HepG2 (cell line): ENCODE measurements at regions not wholly inside any gene's neighbourhood (a gene's known extent, or its start where the extent isn't known, plus 50 kb on each side); places are given as distances from the start of the nearest gene placed in this dataset.

Experiments
- ATAC-seq: fragments of 200-7000 bp; cut with Tn5 transposase; 3 replicates; pipeline ENCODE4 v1.9.1; 2020; ENCODE audit warnings: mild to moderate bottlenecking, moderate library complexity
- BruUV-seq: library from RNA; stranded (reverse); fragments of 400-500 nt; replicated peaks from 2 replicates; lab custom pipeline; 2021; lab: Mats Ljungman, UMichigan
- CTCF ChIA-PET: fragments of 300-600 bp; formaldehyde crosslinking; extraction: SDS; loops from one replicate; lab custom pipeline; 2021; ENCODE audit warnings: low total read pairs, inconsistent platforms, low intra/inter-chr PET ratio; lab: Yijun Ruan, JAX
- POLR2A ChIA-PET: fragments of 350-600 bp; sonication (Branson Sonifier 250); formaldehyde crosslinking; loops from one replicate; lab custom pipeline; 2020; ENCODE audit warnings: antibody characterized with exemption, inconsistent platforms; lab: Yijun Ruan, JAX
- DNase-seq: peaks from one replicate; pipeline ENCODE4 v3.0.0-alpha.2; 2015; ENCODE audit warnings: low spot score
- FAIRE-seq: peaks from 3 replicates; lab custom pipeline; 2011; peaks lifted over from hg19 to GRCh38; lab: Jason Lieb, UNC
- H2AFZ ChIP-seq: one replicate; pipeline ENCODE4 v1.6.1; 2011; ENCODE audit warnings: low read length, inconsistent platforms
- H3K27ac ChIP-seq: fragments of 300-600 bp; 3 replicates; pipeline ENCODE4 v1.8.0; 2011; ENCODE audit warnings: mixed run types, mild to moderate bottlenecking, mixed read lengths, low read length, inconsistent platforms; ENCODE audit not compliant: insufficient read depth; ENCODE audit errors: extremely low read length
- H3K27me3 ChIP-seq, 2 experiments: fragments of 200-600 bp in 1 of 2; 2 replicates in 1 of 2; 3 replicates in 1 of 2; pipeline versions ENCODE4 v1.6.0 to v1.8.0; 2011; ENCODE audit warnings: low read length in 2 of 2, mild to moderate bottlenecking in 2 of 2, moderate library complexity in 2 of 2, inconsistent platforms in 1 of 2; ENCODE audit not compliant: insufficient read depth in 2 of 2, control insufficient read depth in 1 of 2
- H3K36me3 ChIP-seq, 2 experiments: fragments of 200-600 bp in 1 of 2; replicated peaks in 1 of 2; 2 replicates in 1 of 2; 3 replicates in 1 of 2; pipeline versions ENCODE4 v1.5.1 to v1.8.0; 2011; ENCODE audit warnings: low read length in 2 of 2, inconsistent platforms in 1 of 2; ENCODE audit not compliant: insufficient read depth in 2 of 2, control insufficient read depth in 1 of 2
- H3K4me1 ChIP-seq: 2 replicates; pipeline ENCODE4 v1.5.1; 2012; ENCODE audit warnings: low read length, inconsistent platforms; ENCODE audit not compliant: insufficient read depth
- H3K4me2 ChIP-seq: 2 replicates; pipeline ENCODE4 v1.6.0; 2011; ENCODE audit warnings: low read depth, low read length, inconsistent platforms
- H3K4me3 ChIP-seq, 3 experiments: fragments of 200-600 bp in 1 of 3; sonication (generic), shearing (Covaris generic) in 1 of 3; replicated peaks in 1 of 3; 2 replicates each; pipeline ENCODE4 v1.5.1; 2011 to 2016; ENCODE audit warnings: low read length in 3 of 3, inconsistent platforms in 2 of 3, low read depth in 2 of 3, mild to moderate bottlenecking in 2 of 3, control low read depth in 1 of 3, mixed read lengths in 1 of 3; ENCODE audit not compliant: insufficient read depth in 1 of 3
- H3K79me2 ChIP-seq: one replicate; pipeline ENCODE4 v1.6.1; 2011; ENCODE audit warnings: low read length, inconsistent platforms; ENCODE audit not compliant: insufficient read depth
- H3K9ac ChIP-seq: 2 replicates; pipeline ENCODE4 v1.6.0; 2011; ENCODE audit warnings: mild to moderate bottlenecking, low read depth, low read length, inconsistent platforms; ENCODE audit not compliant: insufficient read depth
- H3K9me3 ChIP-seq: 2 replicates; pipeline ENCODE4 v1.5.1; 2012; ENCODE audit warnings: mild to moderate bottlenecking, low read length
- H4K20me1 ChIP-seq: 2 replicates; pipeline ENCODE4 v1.6.0; 2011; ENCODE audit warnings: inconsistent platforms, mild to moderate bottlenecking, low read length, moderate library complexity; ENCODE audit not compliant: insufficient read depth
- DNMT1 ChIP-seq: sonication (generic); formaldehyde crosslinking; IDR thresholded peaks from 2 replicates; pipeline ENCODE4 v1.5.1; 2020; ENCODE audit warnings: mild to moderate bottlenecking, missing genetic modification reagents
- FOXM1 ChIP-seq: sonication (generic); formaldehyde crosslinking; IDR thresholded peaks from 2 replicates; pipeline ENCODE4 v1.5.0; 2020; ENCODE audit warnings: missing genetic modification reagents
- HMGA1 ChIP-seq: sonication (generic); formaldehyde crosslinking; conservative IDR thresholded peaks from 2 replicates; pipeline ENCODE4 v1.4.0; 2020; ENCODE audit warnings: missing genetic modification reagents
- MEIS1 ChIP-seq: sonication (generic); formaldehyde crosslinking; IDR thresholded peaks from 2 replicates; pipeline ENCODE4 v1.9.0; 2021; ENCODE audit warnings: mild to moderate bottlenecking, missing genetic modification reagents, moderate library complexity, borderline replicate concordance
- RXRA ChIP-seq: sonication (generic); formaldehyde crosslinking; IDR thresholded peaks from 2 replicates; pipeline ENCODE4 v1.5.1; 2020; ENCODE audit warnings: missing genetic modification reagents
- SNAPC4 ChIP-seq: sonication (generic); formaldehyde crosslinking; IDR thresholded peaks from 2 replicates; pipeline ENCODE4 v1.4.0; 2020; ENCODE audit warnings: mild to moderate bottlenecking, missing genetic modification reagents
- SOX13 ChIP-seq, 3 experiments: fragments of 450-650 bp in 1 of 3; sonication (generic) in 1 of 3; formaldehyde crosslinking in 1 of 3; IDR thresholded peaks in 2 of 3; conservative IDR thresholded peaks in 1 of 3; 2 replicates each; pipeline versions ENCODE4 v1.5.0 to v1.6.1; 2016 to 2020; ENCODE audit warnings: antibody characterized with exemption in 1 of 3, mild to moderate bottlenecking in 1 of 3, missing compliant biosample characterization in 1 of 3, missing genetic modification reagents in 1 of 3, moderate library complexity in 1 of 3
- ZBTB20 ChIP-seq: sonication (generic); formaldehyde crosslinking; IDR thresholded peaks from 2 replicates; pipeline ENCODE4 v1.8.1; 2023; ENCODE audit warnings: missing genetic modification reagents, low read depth, mild to moderate bottlenecking, borderline replicate concordance
- ZBTB38 ChIP-seq: sonication (generic); formaldehyde crosslinking; IDR thresholded peaks from 2 replicates; pipeline ENCODE4 v1.5.1; 2020; ENCODE audit warnings: mild to moderate bottlenecking, missing genetic modification reagents
- ZNF17 ChIP-seq: sonication (generic); formaldehyde crosslinking; IDR thresholded peaks from 2 replicates; pipeline ENCODE4 v1.5.0; 2020; ENCODE audit warnings: mild to moderate bottlenecking, missing genetic modification reagents
- ZNF296 ChIP-seq: sonication (generic); formaldehyde crosslinking; conservative IDR thresholded peaks from 2 replicates; pipeline ENCODE4 v1.5.0; 2020; ENCODE audit warnings: mild to moderate bottlenecking, missing genetic modification reagents
- ZNF382 ChIP-seq: sonication (generic); formaldehyde crosslinking; IDR thresholded peaks from 2 replicates; pipeline ENCODE4 v1.5.0; 2020; ENCODE audit warnings: missing genetic modification reagents, mild to moderate bottlenecking, borderline replicate concordance
- ZNF629 ChIP-seq: sonication (generic); formaldehyde crosslinking; conservative IDR thresholded peaks from 2 replicates; pipeline ENCODE4 v1.5.0; 2020; ENCODE audit warnings: missing genetic modification reagents
- ZNF782 ChIP-seq: sonication (generic); formaldehyde crosslinking; IDR thresholded peaks from 2 replicates; pipeline ENCODE4 v1.4.0; 2020; ENCODE audit warnings: missing genetic modification reagents, mild to moderate bottlenecking, borderline replicate concordance
- WGBS: methylation state at CpG from one replicate; pipeline ENCODE4 v1.1.6; 2017; ENCODE audit warnings: low lambda C conversion rate; 5-methylcytosine and 5-hydroxymethylcytosine counted together
- in situ Hi-C: cut with HindIII; loops from 2 replicates; pipeline ENCODE4 v1.10.0; 2017; ENCODE audit warnings: low pct_unique_long_range_greater_than_20kb; ENCODE audit not compliant: extremely low pct_ligation_motif_present
- intact Hi-C: fragments of 100-400 bp; cut with micrococcal nuclease; formaldehyde crosslinking; loops from one replicate; pipeline ENCODE4 v1.10.0; 2022; ENCODE audit not compliant: unreplicated experiment
- TF ChIP-seq, protein P1 (sequence below): sonication (generic); formaldehyde crosslinking; IDR thresholded peaks from 2 replicates; pipeline ENCODE4 v1.4.0; 2020; ENCODE audit warnings: missing genetic modification reagents
- TF ChIP-seq, protein P2 (sequence below): sonication (generic); formaldehyde crosslinking; IDR thresholded peaks from 2 replicates; pipeline ENCODE4 v1.8.0; 2022; ENCODE audit warnings: mild to moderate bottlenecking, missing genetic modification reagents, borderline replicate concordance

DNA sequence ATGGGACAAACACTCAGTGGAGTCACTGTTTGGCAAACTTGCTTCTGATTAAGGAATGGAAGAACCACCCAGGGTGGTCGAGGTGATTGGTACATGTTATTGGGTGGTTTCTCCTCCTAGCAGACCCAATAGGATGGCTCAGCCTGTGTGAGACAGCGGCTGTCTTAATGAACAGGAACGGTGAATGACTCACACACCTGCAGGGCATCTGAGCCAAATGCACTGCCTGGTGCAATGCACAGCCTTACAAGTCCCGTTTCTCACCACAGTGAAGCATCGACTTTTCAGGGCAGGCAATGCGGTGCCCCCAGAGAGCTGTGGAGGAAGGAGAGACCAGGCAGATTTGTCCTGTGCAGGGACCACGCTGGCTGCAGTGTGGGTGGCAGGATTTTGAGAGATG, 238.5 kb downstream of the FGF9 start:
- Histone ChIP-seq H3K4me1 (no peaks in the 10 kb centered on the region), H3K36me3 (no peaks in the 10 kb centered on the region), H3K9ac (no peak overlapping the region), H4K20me1 (no peaks in the 10 kb centered on the region), H3K4me3 (no peak overlapping the region), H3K27me3 (peaks cover 0 to 1% of the 10 kb centered on the region in 2 experiments; a peak in 1 of 5 replicates), H2AFZ (no peak overlapping the region), H3K4me2 (no peak overlapping the region), H3K79me2 (no peaks in the 10 kb centered on the region), H3K9me3 (no peaks in the 10 kb centered on the region), H3K27ac (no peak overlapping the region)
- intact Hi-C loops: no loop called here
- WGBS: 22% methylated on average over 7 of the region's 7 CpGs
- in situ Hi-C loops: no loop called here
- ATAC-seq (no peak), FAIRE-seq (no peak), DNase-seq (no peak)
- BruUV-seq: no TSS peak
- ChIA-PET POLR2A (no interaction called here), CTCF (no interaction called here)
- TF ChIP-seq RXRA (CRISPR knock-in tag) (no peak), ZNF782 (CRISPR knock-in tag) (no peak), MEIS1 (CRISPR knock-in tag) (no peak), SNAPC4 (CRISPR knock-in tag) (no peak), ZNF296 (CRISPR knock-in tag) (no peak), ZNF629 (CRISPR knock-in tag) (no peak), HMGA1 (CRISPR knock-in tag) (no peak), ZNF17 (CRISPR knock-in tag) (no peak), SOX13 (IDR thresholded peaks at IDR 0.05) (no peak), SOX13 (CRISPR knock-in tag; conservative IDR thresholded peaks at IDR 0.05 in 1 of 2, IDR thresholded peaks at IDR 0.05 in 1 of 2) (no peak), ZBTB38 (CRISPR knock-in tag) (no peak), DNMT1 (no peak), ZNF382 (no peak), ZBTB20 (CRISPR knock-in tag) (no peak), FOXM1 (no peak)
- TF ChIP-seq, protein P1, sequence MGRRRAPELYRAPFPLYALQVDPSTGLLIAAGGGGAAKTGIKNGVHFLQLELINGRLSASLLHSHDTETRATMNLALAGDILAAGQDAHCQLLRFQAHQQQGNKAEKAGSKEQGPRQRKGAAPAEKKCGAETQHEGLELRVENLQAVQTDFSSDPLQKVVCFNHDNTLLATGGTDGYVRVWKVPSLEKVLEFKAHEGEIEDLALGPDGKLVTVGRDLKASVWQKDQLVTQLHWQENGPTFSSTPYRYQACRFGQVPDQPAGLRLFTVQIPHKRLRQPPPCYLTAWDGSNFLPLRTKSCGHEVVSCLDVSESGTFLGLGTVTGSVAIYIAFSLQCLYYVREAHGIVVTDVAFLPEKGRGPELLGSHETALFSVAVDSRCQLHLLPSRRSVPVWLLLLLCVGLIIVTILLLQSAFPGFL (CRISPR knock-in tag): no peak
- TF ChIP-seq, protein P2, sequence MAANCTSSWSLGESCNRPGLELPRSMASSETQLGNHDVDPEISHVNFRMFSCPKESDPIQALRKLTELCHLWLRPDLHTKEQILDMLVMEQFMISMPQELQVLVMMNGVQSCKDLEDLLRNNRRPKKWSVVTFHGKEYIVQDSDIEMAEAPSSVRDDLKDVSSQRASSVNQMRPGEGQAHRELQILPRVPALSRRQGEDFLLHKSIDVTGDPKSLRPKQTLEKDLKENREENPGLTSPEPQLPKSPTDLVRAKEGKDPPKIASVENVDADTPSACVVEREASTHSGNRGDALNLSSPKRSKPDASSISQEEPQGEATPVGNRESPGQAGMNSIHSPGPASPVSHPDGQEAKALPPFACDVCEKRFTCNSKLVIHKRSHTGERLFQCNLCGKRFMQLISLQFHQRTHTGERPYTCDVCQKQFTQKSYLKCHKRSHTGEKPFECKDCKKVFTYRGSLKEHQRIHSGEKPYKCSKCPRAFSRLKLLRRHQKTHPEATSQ (CRISPR knock-in tag): no peak
